ENCODE measurements at regions not wholly inside any gene's neighbourhood (a gene's known extent, or its start where the extent isn't known, plus 50 kb on each side); places are given as distances from the start of the nearest gene placed in this dataset.

- no peak for TF ChIP-seq CTCF (IDR thresholded peaks at IDR 0.05; ENCODE audit: poor library complexity, severe bottlenecking)
- TF ChIP-seq, protein P1, sequence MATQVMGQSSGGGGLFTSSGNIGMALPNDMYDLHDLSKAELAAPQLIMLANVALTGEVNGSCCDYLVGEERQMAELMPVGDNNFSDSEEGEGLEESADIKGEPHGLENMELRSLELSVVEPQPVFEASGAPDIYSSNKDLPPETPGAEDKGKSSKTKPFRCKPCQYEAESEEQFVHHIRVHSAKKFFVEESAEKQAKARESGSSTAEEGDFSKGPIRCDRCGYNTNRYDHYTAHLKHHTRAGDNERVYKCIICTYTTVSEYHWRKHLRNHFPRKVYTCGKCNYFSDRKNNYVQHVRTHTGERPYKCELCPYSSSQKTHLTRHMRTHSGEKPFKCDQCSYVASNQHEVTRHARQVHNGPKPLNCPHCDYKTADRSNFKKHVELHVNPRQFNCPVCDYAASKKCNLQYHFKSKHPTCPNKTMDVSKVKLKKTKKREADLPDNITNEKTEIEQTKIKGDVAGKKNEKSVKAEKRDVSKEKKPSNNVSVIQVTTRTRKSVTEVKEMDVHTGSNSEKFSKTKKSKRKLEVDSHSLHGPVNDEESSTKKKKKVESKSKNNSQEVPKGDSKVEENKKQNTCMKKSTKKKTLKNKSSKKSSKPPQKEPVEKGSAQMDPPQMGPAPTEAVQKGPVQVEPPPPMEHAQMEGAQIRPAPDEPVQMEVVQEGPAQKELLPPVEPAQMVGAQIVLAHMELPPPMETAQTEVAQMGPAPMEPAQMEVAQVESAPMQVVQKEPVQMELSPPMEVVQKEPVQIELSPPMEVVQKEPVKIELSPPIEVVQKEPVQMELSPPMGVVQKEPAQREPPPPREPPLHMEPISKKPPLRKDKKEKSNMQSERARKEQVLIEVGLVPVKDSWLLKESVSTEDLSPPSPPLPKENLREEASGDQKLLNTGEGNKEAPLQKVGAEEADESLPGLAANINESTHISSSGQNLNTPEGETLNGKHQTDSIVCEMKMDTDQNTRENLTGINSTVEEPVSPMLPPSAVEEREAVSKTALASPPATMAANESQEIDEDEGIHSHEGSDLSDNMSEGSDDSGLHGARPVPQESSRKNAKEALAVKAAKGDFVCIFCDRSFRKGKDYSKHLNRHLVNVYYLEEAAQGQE (IDR thresholded peaks at IDR 0.05; ENCODE audit: borderline replicate concordance), result no peak
- TF ChIP-seq POLR2AphosphoS5 (IDR thresholded peaks at IDR 0.05), result no peak
- no peak for TF ChIP-seq EP300 (conservative IDR thresholded peaks at IDR 0.05; ENCODE audit: poor library complexity, severe bottlenecking)
- no peak for TF ChIP-seq SMC3 (conservative IDR thresholded peaks at IDR 0.05; ENCODE audit: poor library complexity)
- TF ChIP-seq TAF1 (IDR thresholded peaks at IDR 0.05; ENCODE audit: low read depth), result no peak
- TF ChIP-seq EZH2 (IDR thresholded peaks at IDR 0.05; ENCODE audit: borderline replicate concordance, insufficient read depth, low read length, poor library complexity, severe bottlenecking), result no peak
- TF ChIP-seq MXI1 (conservative IDR thresholded peaks at IDR 0.05; ENCODE audit: poor library complexity, severe bottlenecking), result no peak
Observed at GRCh38 chr6:140966676-140967075, 1166.0 kb upstream of the GJE1 start.

All from neural cell (in vitro differentiated cells).